Liver (tissue), 8 donors: ENCODE measurements at regions not wholly inside any gene's neighbourhood (a gene's known extent, or its start where the extent isn't known, plus 50 kb on each side); places are given as distances from the start of the nearest gene placed in this dataset.

Experiments
- DNase-seq: peaks from one replicate; pipeline ENCODE4 v3.0.0-alpha.2; 2017; ENCODE audit warnings: low spot score
- H3K27ac ChIP-seq, 2 donors: one replicate each; pipeline ENCODE4 v1.7.0; 2013; ENCODE audit warnings: inconsistent platforms in 2 of 2, low read length in 2 of 2, control low read depth in 1 of 2, low read depth in 1 of 2, mild to moderate bottlenecking in 1 of 2
- H3K27me3 ChIP-seq, 4 donors: one replicate each; pipeline versions ENCODE4 v1.6.1 to v1.7.0; 2013; ENCODE audit warnings: low read length in 3 of 4, inconsistent platforms in 1 of 4, mild to moderate bottlenecking in 1 of 4, moderate library complexity in 1 of 4; ENCODE audit not compliant: control insufficient read depth in 4 of 4, insufficient read depth in 4 of 4
- H3K36me3 ChIP-seq, 4 donors: one replicate each; pipeline versions ENCODE4 v1.6.1 to v1.7.0; 2013; ENCODE audit warnings: low read length in 3 of 4, mild to moderate bottlenecking in 3 of 4, low read depth in 1 of 4, moderate library complexity in 1 of 4; ENCODE audit not compliant: control insufficient read depth in 4 of 4, insufficient read depth in 3 of 4
- H3K4me1 ChIP-seq, 4 donors: one replicate each; pipeline versions ENCODE4 v1.6.1 to v1.7.0; 2013; ENCODE audit warnings: low read length in 3 of 4, mild to moderate bottlenecking in 3 of 4, moderate library complexity in 1 of 4; ENCODE audit not compliant: control insufficient read depth in 4 of 4, insufficient read depth in 4 of 4
- H3K4me3 ChIP-seq, 3 donors: one replicate each; pipeline versions ENCODE4 v1.6.1 to v1.7.0; 2013; ENCODE audit warnings: low read length in 3 of 3, control low read depth in 1 of 3, low read depth in 1 of 3, mild to moderate bottlenecking in 1 of 3
- H3K9ac ChIP-seq, 2 donors: one replicate each; pipeline ENCODE4 v1.7.0; 2013; ENCODE audit warnings: low read length in 2 of 2, mild to moderate bottlenecking in 2 of 2, moderate library complexity in 2 of 2, control low read depth in 1 of 2, low read depth in 1 of 2
- H3K9me3 ChIP-seq, 4 donors: one replicate each; pipeline versions ENCODE4 v1.6.1 to v1.7.0; 2013; ENCODE audit warnings: low read length in 3 of 4; ENCODE audit not compliant: control insufficient read depth in 4 of 4
- CTCF ChIP-seq: fragments of 150-350 bp; IDR thresholded peaks from 2 replicates; pipeline ENCODE4 v1.5.1; 2017; ENCODE audit warnings: improper control_type of control experiment, low read depth, low read length; ENCODE audit not compliant: missing input control
- EGR1 ChIP-seq, 2 donors: IDR thresholded peaks; 2 replicates each; pipeline ENCODE4 v1.6.1; 2016 to 2018; ENCODE audit warnings: antibody characterized with exemption in 2 of 2, low read depth in 2 of 2
- FOXA1 ChIP-seq: IDR thresholded peaks from 2 replicates; pipeline ENCODE4 v1.6.1; 2016; ENCODE audit warnings: antibody characterized with exemption
- FOXA2 ChIP-seq: IDR thresholded peaks from 2 replicates; pipeline ENCODE4 v1.6.1; 2016; ENCODE audit warnings: antibody characterized with exemption
- GABPA ChIP-seq, 2 donors: IDR thresholded peaks in 1 of 2; conservative IDR thresholded peaks in 1 of 2; 2 replicates each; pipeline ENCODE4 v1.6.1; 2016; ENCODE audit warnings: antibody characterized with exemption in 2 of 2, mild to moderate bottlenecking in 1 of 2, moderate library complexity in 1 of 2
- HNF4A ChIP-seq, 2 donors: conservative IDR thresholded peaks; 2 replicates each; pipeline ENCODE4 v1.6.1; 2016; ENCODE audit warnings: antibody characterized with exemption in 2 of 2, mild to moderate bottlenecking in 2 of 2
- HNF4G ChIP-seq: IDR thresholded peaks from 2 replicates; pipeline ENCODE4 v1.6.1; 2016; ENCODE audit warnings: antibody characterized with exemption
- JUND ChIP-seq, 2 donors: IDR thresholded peaks; 2 replicates each; pipeline ENCODE4 v1.6.1; 2016; ENCODE audit warnings: antibody characterized with exemption in 2 of 2
- NR2F2 ChIP-seq: IDR thresholded peaks from 2 replicates; pipeline ENCODE4 v1.6.1; 2016; ENCODE audit warnings: antibody characterized with exemption
- RAD21 ChIP-seq, 2 donors: IDR thresholded peaks; 2 replicates each; pipeline ENCODE4 v1.6.1; 2016; ENCODE audit warnings: antibody characterized with exemption in 2 of 2, mild to moderate bottlenecking in 2 of 2
- RXRA ChIP-seq, 2 donors: IDR thresholded peaks; 2 replicates each; pipeline ENCODE4 v1.6.1; 2017 to 2018; ENCODE audit warnings: antibody characterized with exemption in 2 of 2, mild to moderate bottlenecking in 1 of 2
- SP1 ChIP-seq: IDR thresholded peaks from 2 replicates; pipeline ENCODE4 v1.6.1; 2018; ENCODE audit warnings: antibody characterized with exemption, mild to moderate bottlenecking
- TAF1 ChIP-seq: conservative IDR thresholded peaks from 2 replicates; pipeline ENCODE4 v1.6.1; 2016; ENCODE audit warnings: antibody characterized with exemption, mild to moderate bottlenecking
- YY1 ChIP-seq: IDR thresholded peaks from 2 replicates; pipeline ENCODE4 v1.6.1; 2016; ENCODE audit warnings: antibody characterized with exemption, mild to moderate bottlenecking
- ZBTB33 ChIP-seq: IDR thresholded peaks from 2 replicates; pipeline ENCODE4 v1.6.1; 2016; ENCODE audit warnings: antibody characterized with exemption
- WGBS: extraction: QIAGEN DNeasy Blood & Tissue Kit; methylation state at CpG from one replicate; pipeline ENCODE4 v1.1.7; 2013; 5-methylcytosine and 5-hydroxymethylcytosine counted together
- TF ChIP-seq, protein P1 (sequence below): IDR thresholded peaks from 2 replicates; pipeline ENCODE4 v1.6.1; 2016; ENCODE audit warnings: antibody characterized with exemption, mild to moderate bottlenecking
- TF ChIP-seq, protein P2 (sequence below): IDR thresholded peaks from 2 replicates; pipeline ENCODE4 v1.6.1; 2016; ENCODE audit warnings: antibody characterized with exemption
- TF ChIP-seq, protein P3 (sequence below): IDR thresholded peaks from 2 replicates; pipeline ENCODE4 v1.6.1; 2016; ENCODE audit warnings: antibody characterized with exemption
- donor health status: healthy.
- donor health status: healthy.
- donor health status: healthy.
- donor health status: healthy.
- donor health status: healthy.

- TF ChIP-seq GABPA (IDR thresholded peaks at IDR 0.05 in 1 of 2, conservative IDR thresholded peaks at IDR 0.05 in 1 of 2) (no peak), HNF4A (conservative IDR thresholded peaks at IDR 0.05) (peak; percentile 74 to 76), EGR1 (IDR thresholded peaks at IDR 0.05; ENCODE audit: low read depth in 2 of 2) (no peak), YY1 (no peak), NR2F2 (no peak)
These were observed 52.8 kb upstream of the TUT7 start (continued) for GRCh38 chr9:86407022-86407421.

- Histone ChIP-seq H3K27me3 (no peaks in the 10 kb centered on the region), H3K27ac (peak overlapping the region; percentile 68 to 88), H3K9me3 (no peaks in the 10 kb centered on the region), H3K9ac (peak overlapping the region; percentile 36 to 63), H3K36me3 (no peaks in the 10 kb centered on the region), H3K4me1 (peaks cover 11 to 62% (median 37%) of the 10 kb centered on the region in 4 donors), H3K4me3 (no peak overlapping the region)
- WGBS: 19% methylated on average over 4 of the region's 4 CpGs
- DNase-seq: no peak
- TF ChIP-seq TAF1 (no peak), RAD21 (IDR thresholded peaks at IDR 0.05) (no peak), CTCF (no peak), RXRA (IDR thresholded peaks at IDR 0.05) (peak; percentile 87 to 89), FOXA2 (no peak), HNF4G (peak; percentile 39), EGR1 (IDR thresholded peaks at IDR 0.05; ENCODE audit: low read depth in 2 of 2) (peak in 1 of 2 donors; percentile 46), ZBTB33 (peak; percentile 32), YY1 (peak; percentile 30), JUND (IDR thresholded peaks at IDR 0.05) (peak; percentile 38 to 84), NR2F2 (no peak), FOXA1 (no peak), GABPA (IDR thresholded peaks at IDR 0.05 in 1 of 2, conservative IDR thresholded peaks at IDR 0.05 in 1 of 2) (no peak), HNF4A (conservative IDR thresholded peaks at IDR 0.05) (peak; percentile 85 to 88), SP1 (peak; percentile 64)
- TF ChIP-seq, protein P1, sequence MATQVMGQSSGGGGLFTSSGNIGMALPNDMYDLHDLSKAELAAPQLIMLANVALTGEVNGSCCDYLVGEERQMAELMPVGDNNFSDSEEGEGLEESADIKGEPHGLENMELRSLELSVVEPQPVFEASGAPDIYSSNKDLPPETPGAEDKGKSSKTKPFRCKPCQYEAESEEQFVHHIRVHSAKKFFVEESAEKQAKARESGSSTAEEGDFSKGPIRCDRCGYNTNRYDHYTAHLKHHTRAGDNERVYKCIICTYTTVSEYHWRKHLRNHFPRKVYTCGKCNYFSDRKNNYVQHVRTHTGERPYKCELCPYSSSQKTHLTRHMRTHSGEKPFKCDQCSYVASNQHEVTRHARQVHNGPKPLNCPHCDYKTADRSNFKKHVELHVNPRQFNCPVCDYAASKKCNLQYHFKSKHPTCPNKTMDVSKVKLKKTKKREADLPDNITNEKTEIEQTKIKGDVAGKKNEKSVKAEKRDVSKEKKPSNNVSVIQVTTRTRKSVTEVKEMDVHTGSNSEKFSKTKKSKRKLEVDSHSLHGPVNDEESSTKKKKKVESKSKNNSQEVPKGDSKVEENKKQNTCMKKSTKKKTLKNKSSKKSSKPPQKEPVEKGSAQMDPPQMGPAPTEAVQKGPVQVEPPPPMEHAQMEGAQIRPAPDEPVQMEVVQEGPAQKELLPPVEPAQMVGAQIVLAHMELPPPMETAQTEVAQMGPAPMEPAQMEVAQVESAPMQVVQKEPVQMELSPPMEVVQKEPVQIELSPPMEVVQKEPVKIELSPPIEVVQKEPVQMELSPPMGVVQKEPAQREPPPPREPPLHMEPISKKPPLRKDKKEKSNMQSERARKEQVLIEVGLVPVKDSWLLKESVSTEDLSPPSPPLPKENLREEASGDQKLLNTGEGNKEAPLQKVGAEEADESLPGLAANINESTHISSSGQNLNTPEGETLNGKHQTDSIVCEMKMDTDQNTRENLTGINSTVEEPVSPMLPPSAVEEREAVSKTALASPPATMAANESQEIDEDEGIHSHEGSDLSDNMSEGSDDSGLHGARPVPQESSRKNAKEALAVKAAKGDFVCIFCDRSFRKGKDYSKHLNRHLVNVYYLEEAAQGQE: no peak
- TF ChIP-seq, protein P2, sequence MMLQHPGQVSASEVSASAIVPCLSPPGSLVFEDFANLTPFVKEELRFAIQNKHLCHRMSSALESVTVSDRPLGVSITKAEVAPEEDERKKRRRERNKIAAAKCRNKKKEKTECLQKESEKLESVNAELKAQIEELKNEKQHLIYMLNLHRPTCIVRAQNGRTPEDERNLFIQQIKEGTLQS: peak; percentile 16
- TF ChIP-seq, protein P3, sequence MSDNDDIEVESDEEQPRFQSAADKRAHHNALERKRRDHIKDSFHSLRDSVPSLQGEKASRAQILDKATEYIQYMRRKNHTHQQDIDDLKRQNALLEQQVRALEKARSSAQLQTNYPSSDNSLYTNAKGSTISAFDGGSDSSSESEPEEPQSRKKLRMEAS: no peak
These were observed 52.2 kb upstream of the TUT7 start for GRCh38 chr9:86406366-86406765.
